Endometrium (tissue), 2 donors: ENCODE measurements at regions not wholly inside any gene's neighbourhood (a gene's known extent, or its start where the extent isn't known, plus 50 kb on each side); places are given as distances from the start of the nearest gene placed in this dataset.
"Not testable (repeated sequence)": the region's sequence is repeated elsewhere in the genome, so short reads cannot be mapped to it uniquely, and the experiment has no call there.

Source experiments
- FAIRE-seq: peaks from 2 replicates; lab custom pipeline; 2012; peaks lifted over from hg19 to GRCh38; lab: Jason Lieb, UNC
- donor health status: control.
- donor health status: control.

- peak; percentile 21 for FAIRE-seq
These were observed 968.1 kb upstream of the GOT2 start for GRCh38 chr16:59701963-59702930.

DNA sequence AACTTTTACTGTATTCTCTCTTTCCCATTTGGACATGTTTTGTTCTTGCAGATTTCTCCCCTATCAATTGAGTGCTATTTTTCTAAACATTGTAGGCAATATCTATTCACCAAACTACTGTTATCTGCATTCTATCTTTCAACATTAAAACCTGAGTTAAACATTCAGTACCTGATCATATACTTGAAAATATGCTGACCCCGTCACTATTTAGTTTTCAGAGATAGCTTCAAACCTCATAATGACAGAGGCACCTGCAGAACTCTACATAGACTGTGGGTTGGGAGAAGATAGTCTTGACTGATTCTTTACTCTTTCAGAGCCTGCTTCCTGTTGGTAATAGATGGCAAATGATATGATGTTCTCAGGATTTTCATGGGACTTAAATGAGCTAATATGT, 965.7 kb upstream of the GOT2 start:
- FAIRE-seq: no peak

- FAIRE-seq: no peak
These were observed 964.4 kb upstream of the GOT2 start for GRCh38 chr16:59698346-59699020.

- FAIRE-seq: no peak
These were observed 963.6 kb upstream of the GOT2 start for GRCh38 chr16:59697761-59698160.

DNA sequence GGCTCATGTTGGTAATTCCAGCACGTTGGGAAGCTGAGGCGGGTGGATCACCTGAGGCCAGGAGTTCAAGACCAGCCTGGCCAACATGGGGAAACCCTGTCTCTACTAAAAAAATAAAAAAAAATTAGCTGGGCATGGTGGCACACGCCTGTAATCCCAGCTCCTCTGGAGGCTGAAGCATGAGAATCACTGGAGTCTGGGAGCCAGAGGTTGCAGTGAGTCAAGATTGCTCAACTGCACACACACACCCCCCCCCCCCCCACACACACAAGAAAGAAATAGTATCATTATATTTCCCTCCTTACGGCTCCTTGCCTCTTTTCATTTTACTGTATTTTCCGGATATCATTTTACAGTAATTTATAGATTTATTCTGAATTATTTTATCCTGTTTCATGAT, 963.1 kb upstream of the GOT2 start:
- FAIRE-seq: no peak

GRCh38 chr16:59696495-59696894, 962.4 kb upstream of the GOT2 start:
- FAIRE-seq: no peak

DNA sequence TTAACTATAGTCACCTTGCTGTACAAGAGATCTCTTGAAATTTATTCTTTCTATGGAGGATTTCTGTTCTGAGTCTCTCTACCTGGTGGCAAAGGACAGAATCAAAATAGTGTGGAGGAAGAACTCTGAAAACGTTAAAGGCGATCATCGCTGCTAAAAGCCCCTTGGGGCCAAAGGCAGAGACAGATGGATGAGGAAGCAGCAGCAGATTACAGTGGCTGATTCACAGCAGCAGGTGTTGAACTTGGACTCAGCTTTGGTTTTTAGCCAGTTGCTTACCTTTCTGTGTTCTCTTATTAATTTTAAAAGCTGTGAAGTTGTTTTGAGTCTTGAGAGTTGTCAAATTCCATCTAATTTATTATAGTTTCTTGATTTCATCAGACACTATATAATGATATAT, 956.1 kb upstream of the GOT2 start:
- no peak for FAIRE-seq

GRCh38 chr16:59688006-59688405, 953.9 kb upstream of the GOT2 start:
- FAIRE-seq: no peak

- FAIRE-seq: no peak
These were observed 952.3 kb upstream of the GOT2 start for GRCh38 chr16:59686405-59686804.

GRCh38 chr16:59684911-59685310, 950.8 kb upstream of the GOT2 start:
- FAIRE-seq: no peak

DNA sequence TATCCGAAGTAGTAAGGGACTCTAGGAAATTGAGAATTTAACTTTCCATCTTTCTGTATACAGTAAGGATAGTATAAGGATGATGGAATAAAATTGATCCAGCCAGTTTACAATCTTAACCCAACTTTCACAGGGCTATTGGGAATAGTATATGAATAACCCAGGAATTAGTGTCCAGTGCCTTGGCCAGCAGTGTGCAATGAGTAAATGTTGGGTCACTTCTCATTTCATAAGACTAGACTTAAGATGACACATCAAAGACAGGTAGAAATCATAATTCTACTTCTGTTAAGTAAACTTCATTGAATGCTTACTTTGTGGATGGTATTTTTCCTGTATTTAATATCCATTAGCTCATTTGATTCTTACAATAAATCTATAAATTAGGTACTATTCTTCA, 949.6 kb upstream of the GOT2 start:
- FAIRE-seq: no peak

DNA sequence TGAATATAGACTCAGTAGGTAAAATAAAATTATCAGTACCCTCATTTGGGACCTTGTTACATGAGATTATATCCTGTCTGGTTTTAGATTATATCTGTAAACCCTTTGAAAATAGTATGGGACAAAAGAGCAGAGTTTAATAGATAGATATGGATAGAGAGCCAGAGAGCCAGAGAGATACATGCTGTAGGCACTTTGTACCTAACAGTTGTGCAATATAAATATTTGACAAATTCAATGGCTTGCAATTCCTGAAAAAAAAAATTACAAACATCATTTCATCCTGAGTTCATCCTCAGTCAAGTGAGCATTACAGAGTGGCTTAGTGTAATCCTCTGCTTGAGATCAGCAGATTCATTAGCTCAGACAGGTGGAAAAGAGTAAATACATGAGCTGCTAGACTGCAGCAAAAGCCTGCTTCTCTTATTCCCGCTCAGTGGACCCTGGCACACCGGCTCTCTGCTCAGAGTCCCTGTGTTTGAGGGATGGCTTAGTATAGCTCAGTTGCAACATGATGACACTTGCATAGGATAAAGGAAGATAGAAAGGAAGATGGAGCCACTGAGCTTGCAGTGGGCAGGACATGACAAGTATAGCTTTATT, 931.6 kb upstream of the GOT2 start:
- FAIRE-seq: no peak

GRCh38 chr16:59658572-59658971, 924.5 kb upstream of the GOT2 start:
- no peak for FAIRE-seq

DNA sequence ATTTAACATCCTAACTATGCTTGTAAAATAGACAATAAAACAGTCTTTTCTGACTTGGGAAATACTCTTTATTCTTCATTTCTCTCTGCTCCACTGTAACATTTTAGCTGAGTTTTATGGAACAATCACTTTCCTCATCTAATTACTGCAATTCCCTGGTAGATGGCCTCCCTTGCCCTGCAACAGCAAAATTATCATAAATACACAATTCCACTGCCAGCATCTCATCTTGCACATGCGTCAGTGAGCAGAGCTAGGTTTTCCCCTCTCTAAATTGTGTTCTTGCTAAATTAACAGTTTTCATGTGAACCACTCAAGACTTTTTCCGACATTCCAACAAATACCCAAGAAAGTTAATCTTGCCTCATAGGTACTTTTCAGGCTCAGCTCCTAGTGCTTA, 920.9 kb upstream of the GOT2 start:
- no peak for FAIRE-seq

- no peak for FAIRE-seq
These were observed 920.3 kb upstream of the GOT2 start for GRCh38 chr16:59654455-59654854.

- FAIRE-seq: no peak
These were observed 917.5 kb upstream of the GOT2 start for GRCh38 chr16:59651662-59652061.

DNA sequence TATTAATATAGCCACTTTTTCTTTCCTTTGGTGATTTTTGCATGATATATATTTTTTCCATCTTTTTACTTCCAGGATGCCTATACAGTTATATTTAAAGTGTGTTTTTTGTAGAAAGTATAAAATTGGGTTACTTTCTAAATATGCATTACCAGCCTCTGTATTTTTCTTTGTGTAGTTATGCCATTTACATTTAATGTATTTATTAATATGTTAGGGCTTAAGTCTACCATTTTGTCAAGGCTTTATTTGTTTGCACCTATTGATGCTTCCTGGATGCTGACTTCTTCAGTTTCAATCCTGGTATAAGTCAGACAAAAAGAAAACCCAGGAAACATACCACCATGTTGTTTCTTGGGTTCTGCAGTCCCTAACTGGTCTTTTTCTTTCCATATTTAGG, 911.1 kb upstream of the GOT2 start:
- FAIRE-seq: no peak

DNA sequence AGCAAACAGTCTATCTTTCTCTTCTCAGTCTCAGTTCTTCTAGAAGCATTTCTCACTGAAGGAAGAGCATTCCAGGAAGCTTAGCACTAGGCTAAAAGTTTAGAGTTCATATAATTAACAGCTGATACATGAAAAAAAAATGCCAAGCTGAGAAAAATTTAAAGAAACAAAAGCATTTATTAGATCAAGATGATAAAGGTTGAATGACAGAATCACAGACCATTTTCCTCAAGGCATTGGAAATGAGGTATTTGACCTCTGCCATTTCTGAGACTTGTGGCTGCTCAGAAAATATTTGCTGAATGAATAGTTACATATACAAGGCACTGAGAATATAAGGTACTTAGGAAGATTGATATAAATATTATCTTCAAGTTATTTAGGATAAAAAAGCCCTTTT, 901.6 kb upstream of the GOT2 start:
- no peak for FAIRE-seq

DNA sequence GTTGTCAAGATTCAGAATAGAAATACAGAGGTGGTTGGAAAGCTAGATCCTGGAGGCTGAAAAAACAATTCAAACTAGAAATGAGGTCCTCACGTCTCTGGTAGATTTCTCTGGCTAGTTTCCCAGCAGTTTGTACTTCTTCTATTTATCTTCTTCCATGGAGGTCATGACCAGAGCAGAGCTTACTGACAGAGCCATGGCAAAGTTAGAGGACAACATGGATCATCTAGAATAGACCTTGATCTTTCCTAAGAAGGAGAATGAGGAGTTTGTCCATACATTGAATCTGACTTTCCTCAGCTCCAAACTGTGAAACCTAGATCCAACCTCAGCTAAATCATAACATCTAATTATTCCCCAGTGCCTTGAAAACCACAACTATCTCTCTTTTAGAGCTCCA, 900.8 kb upstream of the GOT2 start:
- no peak for FAIRE-seq

GRCh38 chr16:59634004-59634579, 900.0 kb upstream of the GOT2 start:
- no peak for FAIRE-seq

- FAIRE-seq: no peak
These were observed 898.2 kb upstream of the GOT2 start for GRCh38 chr16:59632276-59632855.

- not testable (repeated sequence) for FAIRE-seq
These were observed 890.3 kb upstream of the GOT2 start for GRCh38 chr16:59624381-59624780.
